K562 (cell line): ENCODE measurements at regions not wholly inside any gene's neighbourhood (a gene's known extent, or its start where the extent isn't known, plus 50 kb on each side); places are given as distances from the start of the nearest gene placed in this dataset.

ENCODE experiments used
- ATAC-seq: fragments of 200-7000 bp; cut with Tn5 transposase; 3 replicates; pipeline ENCODE4 v1.9.1; 2020; ENCODE audit warnings: moderate library complexity
- BruUV-seq: library from RNA; stranded (reverse); fragments of 400-500 nt; replicated peaks from 2 replicates; lab custom pipeline; 2021; lab: Mats Ljungman, UMichigan
- CTCF ChIA-PET: fragments of 300-600 bp; formaldehyde crosslinking; extraction: SDS; loops from one replicate; lab custom pipeline; 2021; ENCODE audit warnings: low intra/inter-chr PET ratio; lab: Yijun Ruan, JAX
- POLR2A ChIA-PET: fragments of 300-600, 350-650 bp; sonication (Branson Sonifier 250); formaldehyde crosslinking; extraction: SDS; loops from one replicate; lab custom pipeline; 2021; ENCODE audit warnings: antibody characterized with exemption, inconsistent platforms; lab: Yijun Ruan, JAX
- DNase-seq, 4 experiments: peaks; one replicate each; pipeline versions ENCODE4 v3.0.0 to v3.0.0-alpha.2; 2011 to 2018; ENCODE audit warnings: low spot score in 3 of 4, mixed read lengths in 3 of 4; ENCODE audit errors: extremely low read depth in 1 of 4
- FAIRE-seq: peaks from 2 replicates; lab custom pipeline; 2011; peaks lifted over from hg19 to GRCh38; lab: Jason Lieb, UNC
- H2AFZ ChIP-seq: 2 replicates; pipeline ENCODE4 v1.6.0; 2011; ENCODE audit warnings: low read depth, low read length, control low read depth, inconsistent platforms
- H3K27ac ChIP-seq: fragments of 200-600 bp; 3 replicates; pipeline ENCODE4 v1.8.0; 2011; ENCODE audit warnings: low read depth, mild to moderate bottlenecking, control low read depth, inconsistent platforms, low read length, moderate library complexity, mixed read lengths; ENCODE audit errors: extremely low read depth
- H3K27me3 ChIP-seq, 2 experiments: fragments of 300-600 bp in 1 of 2; 2 replicates in 1 of 2; 3 replicates in 1 of 2; pipeline versions ENCODE4 v1.6.0 to v1.8.0; 2011; ENCODE audit warnings: inconsistent platforms in 2 of 2, low read length in 2 of 2, mild to moderate bottlenecking in 1 of 2, mixed read lengths in 1 of 2, moderate library complexity in 1 of 2; ENCODE audit not compliant: control insufficient read depth in 2 of 2, insufficient read depth in 2 of 2
- H3K36me3 ChIP-seq: fragments of 300-600 bp; 3 replicates; pipeline ENCODE4 v1.8.0; 2011; ENCODE audit warnings: mild to moderate bottlenecking, low read length, inconsistent platforms; ENCODE audit not compliant: control insufficient read depth, insufficient read depth
- H3K4me1 ChIP-seq, 2 experiments: fragments of 200-600 bp in 1 of 2; replicated peaks in 1 of 2; 2 replicates in 1 of 2; 3 replicates in 1 of 2; pipeline versions ENCODE4 v1.5.1 to v1.8.0; 2011; ENCODE audit warnings: inconsistent platforms in 2 of 2, low read length in 2 of 2, mild to moderate bottlenecking in 1 of 2, mixed read lengths in 1 of 2, moderate library complexity in 1 of 2; ENCODE audit not compliant: control insufficient read depth in 2 of 2, insufficient read depth in 2 of 2
- H3K4me2 ChIP-seq: 2 replicates; pipeline ENCODE4 v1.6.1; 2011; ENCODE audit warnings: low read length, control low read depth, inconsistent platforms, mixed read lengths; ENCODE audit not compliant: insufficient read depth
- H3K4me3 ChIP-seq: fragments of 200-600 bp; sonication (generic), shearing (Covaris generic); 2 replicates; pipeline ENCODE4 v1.5.1; 2016; ENCODE audit warnings: control low read depth, inconsistent platforms
- H3K79me2 ChIP-seq: fragments of 200-600 bp; 3 replicates; pipeline ENCODE4 v1.8.0; 2011; ENCODE audit warnings: low read length, inconsistent platforms; ENCODE audit not compliant: control insufficient read depth, insufficient read depth
- H3K9ac ChIP-seq, 2 experiments: 2 replicates each; pipeline versions ENCODE4 v1.6.0 to v1.6.1; 2011; ENCODE audit warnings: low read depth in 2 of 2, low read length in 2 of 2, control low read depth in 1 of 2, inconsistent platforms in 1 of 2, mild to moderate bottlenecking in 1 of 2, mixed read lengths in 1 of 2; ENCODE audit not compliant: insufficient read depth in 1 of 2
- H3K9me1 ChIP-seq: one replicate; pipeline ENCODE4 v1.6.0; 2011; ENCODE audit warnings: inconsistent platforms, mild to moderate bottlenecking, low read length, moderate library complexity; ENCODE audit not compliant: control insufficient read depth, insufficient read depth
- H3K9me3 ChIP-seq: replicated peaks from 2 replicates; pipeline ENCODE4 v1.5.1; 2011; ENCODE audit warnings: low read depth, low read length, inconsistent platforms; ENCODE audit not compliant: control insufficient read depth, insufficient read depth
- H4K20me1 ChIP-seq: replicated peaks from 2 replicates; pipeline ENCODE4 v1.6.1; 2011; ENCODE audit warnings: low read length, inconsistent platforms, mixed read lengths; ENCODE audit not compliant: control insufficient read depth, insufficient read depth
- ELK3 ChIP-seq: fragments of 450-650 bp; formaldehyde crosslinking; IDR thresholded peaks from 2 replicates; pipeline ENCODE4 v1.4.0; 2020; ENCODE audit warnings: mild to moderate bottlenecking
- KDM4B ChIP-seq, 2 experiments: fragments of 450-650 bp in 1 of 2; sonication (generic) in 1 of 2; IDR thresholded peaks; 2 replicates each; pipeline ENCODE4 v1.6.1; 2016 to 2017; ENCODE audit warnings: borderline replicate concordance in 2 of 2, antibody characterized with exemption in 1 of 2, low read depth in 1 of 2, mild to moderate bottlenecking in 1 of 2
- MYC ChIP-seq, 2 experiments: fragments of 250-450 bp in 1 of 2; sonication (Bioruptor Pico) in 1 of 2; IDR thresholded peaks; 2 replicates each; pipeline versions ENCODE4 v1.5.1 to v1.6.1; 2012 to 2021; ENCODE audit warnings: low read depth in 2 of 2, borderline replicate concordance in 1 of 2, improper control_type of control experiment in 1 of 2, low read length in 1 of 2, mild to moderate bottlenecking in 1 of 2, moderate library complexity in 1 of 2
- OTX1 ChIP-seq: fragments of 450-650 bp; formaldehyde crosslinking; IDR thresholded peaks from 2 replicates; pipeline ENCODE4 v1.4.0; 2022; ENCODE audit warnings: mild to moderate bottlenecking
- PHF21A ChIP-seq: fragments of 450-650 bp; IDR thresholded peaks from 2 replicates; pipeline ENCODE4 v1.6.1; 2017; ENCODE audit warnings: low read depth, borderline replicate concordance
- WGBS: fragments of 100-300 bp; shearing (Covaris generic); methylation state at CpG from one replicate; pipeline ENCODE4 v1.1.6; 2016; ENCODE audit warnings: low coverage, mixed read lengths; ENCODE audit not compliant: insufficient coverage; ENCODE audit errors: missing lambda C conversion rate; 5-methylcytosine and 5-hydroxymethylcytosine counted together
- in situ Hi-C: fragments of 300-500 bp; cut with MboI; formaldehyde crosslinking; loops from 4 replicates; pipeline ENCODE4 v1.15.0; 2018; ENCODE audit warnings: inconsistent platforms, mixed read lengths
- intact Hi-C: fragments of 100-400 bp; cut with micrococcal nuclease; formaldehyde crosslinking; loops from 2 replicates; pipeline ENCODE4 v1.14.2; 2022
- TF ChIP-seq, protein P1 (sequence below): sonication (generic); formaldehyde crosslinking; IDR thresholded peaks from 2 replicates; pipeline ENCODE4 v1.8.1; 2022; ENCODE audit warnings: missing genetic modification reagents
- TF ChIP-seq, protein P2 (sequence below): fragments of 150-350 bp; conservative IDR thresholded peaks from 2 replicates; pipeline ENCODE4 v1.6.1; 2014; ENCODE audit warnings: low read length
- TF ChIP-seq, protein P3 (sequence below): sonication (generic); formaldehyde crosslinking; IDR thresholded peaks from 2 replicates; pipeline ENCODE4 v1.8.1; 2023; ENCODE audit warnings: mild to moderate bottlenecking, missing genetic modification reagents
- TF ChIP-seq, protein P4 (sequence below): fragments of 250-450 bp; sonication (Bioruptor Pico); IDR thresholded peaks from 2 replicates; pipeline ENCODE4 v1.8.0; 2022; ENCODE audit warnings: moderate library complexity, mild to moderate bottlenecking, inconsistent platforms

- TF ChIP-seq PHF21A (no peak), OTX1 (no peak)
Observed at GRCh38 chr13:50686551-50686950, 156.9 kb downstream of the DLEU7 start (continued).

- no peak overlapping the region for H3K27ac ChIP-seq
- no peak overlapping the region for H2AFZ ChIP-seq
- WGBS: 58% methylated on average over 4 of the region's 4 CpGs
- no TSS peak for BruUV-seq
- intact Hi-C loops: no loop called here
- H4K20me1 ChIP-seq: 0 out of 2 replicates have a peak, but pooled peaks cover 3% of the 10 kb centered on the region
- H3K79me2 ChIP-seq: no peaks in the 10 kb centered on the region
- no peaks in the 10 kb centered on the region for H3K9me3 ChIP-seq
- no peaks in the 10 kb centered on the region for H3K27me3 ChIP-seq
- POLR2A ChIA-PET: no interaction called here
- H3K9me1 ChIP-seq: no peaks in the 10 kb centered on the region
- H3K4me2 ChIP-seq: no peak overlapping the region
- H3K9ac ChIP-seq: no peak overlapping the region
- no peak for ATAC-seq
- FAIRE-seq: no peak
- DNase-seq: no peak
- CTCF ChIA-PET: no interaction called here
- peaks cover 0 to 13% of the 10 kb centered on the region in 2 experiments; a peak in 4 of 5 replicates for H3K4me1 ChIP-seq
- H3K4me3 ChIP-seq: no peak overlapping the region
- in situ Hi-C loops: no loop called here
- H3K36me3 ChIP-seq: no peaks in the 10 kb centered on the region
- no peak for TF ChIP-seq ELK3 (CRISPR knock-in tag)
- no peak for TF ChIP-seq KDM4B (IDR thresholded peaks at IDR 0.05; ENCODE audit: borderline replicate concordance in 2 of 2, low read depth in 1 of 2)
- TF ChIP-seq, protein P1, sequence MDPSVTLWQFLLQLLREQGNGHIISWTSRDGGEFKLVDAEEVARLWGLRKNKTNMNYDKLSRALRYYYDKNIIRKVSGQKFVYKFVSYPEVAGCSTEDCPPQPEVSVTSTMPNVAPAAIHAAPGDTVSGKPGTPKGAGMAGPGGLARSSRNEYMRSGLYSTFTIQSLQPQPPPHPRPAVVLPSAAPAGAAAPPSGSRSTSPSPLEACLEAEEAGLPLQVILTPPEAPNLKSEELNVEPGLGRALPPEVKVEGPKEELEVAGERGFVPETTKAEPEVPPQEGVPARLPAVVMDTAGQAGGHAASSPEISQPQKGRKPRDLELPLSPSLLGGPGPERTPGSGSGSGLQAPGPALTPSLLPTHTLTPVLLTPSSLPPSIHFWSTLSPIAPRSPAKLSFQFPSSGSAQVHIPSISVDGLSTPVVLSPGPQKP (CRISPR knock-in tag): no peak
- TF ChIP-seq, protein P2, sequence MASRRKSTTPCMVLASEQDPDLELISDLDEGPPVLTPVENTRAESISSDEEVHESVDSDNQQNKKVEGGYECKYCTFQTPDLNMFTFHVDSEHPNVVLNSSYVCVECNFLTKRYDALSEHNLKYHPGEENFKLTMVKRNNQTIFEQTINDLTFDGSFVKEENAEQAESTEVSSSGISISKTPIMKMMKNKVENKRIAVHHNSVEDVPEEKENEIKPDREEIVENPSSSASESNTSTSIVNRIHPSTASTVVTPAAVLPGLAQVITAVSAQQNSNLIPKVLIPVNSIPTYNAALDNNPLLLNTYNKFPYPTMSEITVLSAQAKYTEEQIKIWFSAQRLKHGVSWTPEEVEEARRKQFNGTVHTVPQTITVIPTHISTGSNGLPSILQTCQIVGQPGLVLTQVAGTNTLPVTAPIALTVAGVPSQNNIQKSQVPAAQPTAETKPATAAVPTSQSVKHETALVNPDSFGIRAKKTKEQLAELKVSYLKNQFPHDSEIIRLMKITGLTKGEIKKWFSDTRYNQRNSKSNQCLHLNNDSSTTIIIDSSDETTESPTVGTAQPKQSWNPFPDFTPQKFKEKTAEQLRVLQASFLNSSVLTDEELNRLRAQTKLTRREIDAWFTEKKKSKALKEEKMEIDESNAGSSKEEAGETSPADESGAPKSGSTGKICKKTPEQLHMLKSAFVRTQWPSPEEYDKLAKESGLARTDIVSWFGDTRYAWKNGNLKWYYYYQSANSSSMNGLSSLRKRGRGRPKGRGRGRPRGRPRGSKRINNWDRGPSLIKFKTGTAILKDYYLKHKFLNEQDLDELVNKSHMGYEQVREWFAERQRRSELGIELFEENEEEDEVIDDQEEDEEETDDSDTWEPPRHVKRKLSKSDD: no peak
- no peak for TF ChIP-seq MYC (IDR thresholded peaks at IDR 0.05; ENCODE audit: low read depth, low read length)
- TF ChIP-seq MYC (CRISPR knock-in tag; IDR thresholded peaks at IDR 0.05; ENCODE audit: borderline replicate concordance, low read depth): no peak
- TF ChIP-seq, protein P3, sequence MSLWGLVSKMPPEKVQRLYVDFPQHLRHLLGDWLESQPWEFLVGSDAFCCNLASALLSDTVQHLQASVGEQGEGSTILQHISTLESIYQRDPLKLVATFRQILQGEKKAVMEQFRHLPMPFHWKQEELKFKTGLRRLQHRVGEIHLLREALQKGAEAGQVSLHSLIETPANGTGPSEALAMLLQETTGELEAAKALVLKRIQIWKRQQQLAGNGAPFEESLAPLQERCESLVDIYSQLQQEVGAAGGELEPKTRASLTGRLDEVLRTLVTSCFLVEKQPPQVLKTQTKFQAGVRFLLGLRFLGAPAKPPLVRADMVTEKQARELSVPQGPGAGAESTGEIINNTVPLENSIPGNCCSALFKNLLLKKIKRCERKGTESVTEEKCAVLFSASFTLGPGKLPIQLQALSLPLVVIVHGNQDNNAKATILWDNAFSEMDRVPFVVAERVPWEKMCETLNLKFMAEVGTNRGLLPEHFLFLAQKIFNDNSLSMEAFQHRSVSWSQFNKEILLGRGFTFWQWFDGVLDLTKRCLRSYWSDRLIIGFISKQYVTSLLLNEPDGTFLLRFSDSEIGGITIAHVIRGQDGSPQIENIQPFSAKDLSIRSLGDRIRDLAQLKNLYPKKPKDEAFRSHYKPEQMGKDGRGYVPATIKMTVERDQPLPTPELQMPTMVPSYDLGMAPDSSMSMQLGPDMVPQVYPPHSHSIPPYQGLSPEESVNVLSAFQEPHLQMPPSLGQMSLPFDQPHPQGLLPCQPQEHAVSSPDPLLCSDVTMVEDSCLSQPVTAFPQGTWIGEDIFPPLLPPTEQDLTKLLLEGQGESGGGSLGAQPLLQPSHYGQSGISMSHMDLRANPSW: no peak
- TF ChIP-seq, protein P4, sequence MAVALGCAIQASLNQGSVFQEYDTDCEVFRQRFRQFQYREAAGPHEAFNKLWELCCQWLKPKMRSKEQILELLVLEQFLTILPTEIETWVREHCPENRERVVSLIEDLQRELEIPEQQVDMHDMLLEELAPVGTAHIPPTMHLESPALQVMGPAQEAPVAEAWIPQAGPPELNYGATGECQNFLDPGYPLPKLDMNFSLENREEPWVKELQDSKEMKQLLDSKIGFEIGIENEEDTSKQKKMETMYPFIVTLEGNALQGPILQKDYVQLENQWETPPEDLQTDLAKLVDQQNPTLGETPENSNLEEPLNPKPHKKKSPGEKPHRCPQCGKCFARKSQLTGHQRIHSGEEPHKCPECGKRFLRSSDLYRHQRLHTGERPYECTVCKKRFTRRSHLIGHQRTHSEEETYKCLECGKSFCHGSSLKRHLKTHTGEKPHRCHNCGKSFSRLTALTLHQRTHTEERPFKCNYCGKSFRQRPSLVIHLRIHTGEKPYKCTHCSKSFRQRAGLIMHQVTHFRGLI (CRISPR knock-in tag): no peak
Observed at GRCh38 chr13:50687545-50687944, 155.9 kb downstream of the DLEU7 start.
